ENCODE measurements at regions not wholly inside any gene's neighbourhood (a gene's known extent, or its start where the extent isn't known, plus 50 kb on each side); places are given as distances from the start of the nearest gene placed in this dataset.
A peak's percentile ranks its signal among the peaks of the same experiment; 100 is the strongest.

DNA sequence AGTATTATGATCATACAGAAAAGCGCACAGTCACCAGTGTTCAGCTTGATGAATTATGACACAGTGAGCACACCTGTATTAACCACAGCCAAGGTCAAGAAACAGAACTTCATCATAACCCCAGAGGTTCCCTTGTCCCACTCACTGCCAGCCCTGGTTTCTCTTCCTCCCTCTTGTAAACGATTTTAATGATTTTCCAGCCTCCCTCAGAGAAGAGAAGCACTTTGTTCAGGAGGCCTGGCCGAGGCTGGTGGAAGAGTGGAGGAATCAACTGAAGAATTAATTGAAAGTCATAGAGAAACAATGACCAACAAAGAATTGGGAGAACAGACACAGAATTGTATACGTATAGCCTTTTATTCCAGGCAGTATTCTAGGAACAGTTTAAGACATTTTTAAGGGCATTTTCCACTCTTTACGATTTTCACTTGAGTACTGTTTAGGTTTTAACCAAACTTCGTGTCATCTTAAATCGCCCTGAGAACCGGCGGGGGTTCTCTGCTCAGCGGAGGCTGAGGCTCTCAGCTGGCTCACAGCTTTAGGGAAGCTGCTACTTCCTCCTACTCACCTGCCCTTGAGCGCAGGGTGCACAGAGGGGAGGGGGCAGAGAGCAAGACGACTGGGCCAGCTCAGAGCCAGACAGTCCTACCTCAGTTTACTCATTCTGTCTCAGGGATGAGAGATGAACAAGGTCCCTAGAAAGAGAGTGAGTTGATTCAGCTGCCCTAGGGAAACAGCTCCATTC is 108.6 kb downstream of the AKAP11 start (continued):
- TF ChIP-seq IKZF1 (conservative IDR thresholded peaks at IDR 0.05) (peak; percentile 80), ZNF384 (IDR thresholded peaks at IDR 0.05; ENCODE audit: borderline replicate concordance, low read depth, low read length) (no peak), RAD51 (IDR thresholded peaks at IDR 0.05) (no peak), ZNF622 (IDR thresholded peaks at IDR 0.05) (no peak), POLR2AphosphoS2 (IDR thresholded peaks at IDR 0.05; ENCODE audit: low read depth, low read length) (no peak), CREM (IDR thresholded peaks at IDR 0.05; ENCODE audit: low read depth) (peak; percentile 82; the same call in 1 of the 2 replicates), ZNF207 (IDR thresholded peaks at IDR 0.05; ENCODE audit: borderline replicate concordance) (no peak), BCL11A (IDR thresholded peaks at IDR 0.05; ENCODE audit: low read depth, low read length) (peak; percentile 83), CBFB (IDR thresholded peaks at IDR 0.05; ENCODE audit: low read depth) (peak; percentile 92), CHD2 (IDR thresholded peaks at IDR 0.05; ENCODE audit: borderline replicate concordance, low read depth, low read length) (0 out of 2 replicates have a peak, but pooled peaks have one; percentile 48)
- TF ChIP-seq, protein P1, sequence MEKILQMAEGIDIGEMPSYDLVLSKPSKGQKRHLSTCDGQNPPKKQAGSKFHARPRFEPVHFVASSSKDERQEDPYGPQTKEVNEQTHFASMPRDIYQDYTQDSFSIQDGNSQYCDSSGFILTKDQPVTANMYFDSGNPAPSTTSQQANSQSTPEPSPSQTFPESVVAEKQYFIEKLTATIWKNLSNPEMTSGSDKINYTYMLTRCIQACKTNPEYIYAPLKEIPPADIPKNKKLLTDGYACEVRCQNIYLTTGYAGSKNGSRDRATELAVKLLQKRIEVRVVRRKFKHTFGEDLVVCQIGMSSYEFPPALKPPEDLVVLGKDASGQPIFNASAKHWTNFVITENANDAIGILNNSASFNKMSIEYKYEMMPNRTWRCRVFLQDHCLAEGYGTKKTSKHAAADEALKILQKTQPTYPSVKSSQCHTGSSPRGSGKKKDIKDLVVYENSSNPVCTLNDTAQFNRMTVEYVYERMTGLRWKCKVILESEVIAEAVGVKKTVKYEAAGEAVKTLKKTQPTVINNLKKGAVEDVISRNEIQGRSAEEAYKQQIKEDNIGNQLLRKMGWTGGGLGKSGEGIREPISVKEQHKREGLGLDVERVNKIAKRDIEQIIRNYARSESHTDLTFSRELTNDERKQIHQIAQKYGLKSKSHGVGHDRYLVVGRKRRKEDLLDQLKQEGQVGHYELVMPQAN (conservative IDR thresholded peaks at IDR 0.05), result peak; percentile 22; the same call in 1 of the 2 replicates
- TF ChIP-seq, protein P2, sequence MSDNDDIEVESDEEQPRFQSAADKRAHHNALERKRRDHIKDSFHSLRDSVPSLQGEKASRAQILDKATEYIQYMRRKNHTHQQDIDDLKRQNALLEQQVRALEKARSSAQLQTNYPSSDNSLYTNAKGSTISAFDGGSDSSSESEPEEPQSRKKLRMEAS (IDR thresholded peaks at IDR 0.05; ENCODE audit: low read depth, low read length), result no peak
- TF ChIP-seq, protein P3, sequence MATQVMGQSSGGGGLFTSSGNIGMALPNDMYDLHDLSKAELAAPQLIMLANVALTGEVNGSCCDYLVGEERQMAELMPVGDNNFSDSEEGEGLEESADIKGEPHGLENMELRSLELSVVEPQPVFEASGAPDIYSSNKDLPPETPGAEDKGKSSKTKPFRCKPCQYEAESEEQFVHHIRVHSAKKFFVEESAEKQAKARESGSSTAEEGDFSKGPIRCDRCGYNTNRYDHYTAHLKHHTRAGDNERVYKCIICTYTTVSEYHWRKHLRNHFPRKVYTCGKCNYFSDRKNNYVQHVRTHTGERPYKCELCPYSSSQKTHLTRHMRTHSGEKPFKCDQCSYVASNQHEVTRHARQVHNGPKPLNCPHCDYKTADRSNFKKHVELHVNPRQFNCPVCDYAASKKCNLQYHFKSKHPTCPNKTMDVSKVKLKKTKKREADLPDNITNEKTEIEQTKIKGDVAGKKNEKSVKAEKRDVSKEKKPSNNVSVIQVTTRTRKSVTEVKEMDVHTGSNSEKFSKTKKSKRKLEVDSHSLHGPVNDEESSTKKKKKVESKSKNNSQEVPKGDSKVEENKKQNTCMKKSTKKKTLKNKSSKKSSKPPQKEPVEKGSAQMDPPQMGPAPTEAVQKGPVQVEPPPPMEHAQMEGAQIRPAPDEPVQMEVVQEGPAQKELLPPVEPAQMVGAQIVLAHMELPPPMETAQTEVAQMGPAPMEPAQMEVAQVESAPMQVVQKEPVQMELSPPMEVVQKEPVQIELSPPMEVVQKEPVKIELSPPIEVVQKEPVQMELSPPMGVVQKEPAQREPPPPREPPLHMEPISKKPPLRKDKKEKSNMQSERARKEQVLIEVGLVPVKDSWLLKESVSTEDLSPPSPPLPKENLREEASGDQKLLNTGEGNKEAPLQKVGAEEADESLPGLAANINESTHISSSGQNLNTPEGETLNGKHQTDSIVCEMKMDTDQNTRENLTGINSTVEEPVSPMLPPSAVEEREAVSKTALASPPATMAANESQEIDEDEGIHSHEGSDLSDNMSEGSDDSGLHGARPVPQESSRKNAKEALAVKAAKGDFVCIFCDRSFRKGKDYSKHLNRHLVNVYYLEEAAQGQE (IDR thresholded peaks at IDR 0.05; ENCODE audit: low read depth, low read length), result no peak
- TF ChIP-seq, protein P4, sequence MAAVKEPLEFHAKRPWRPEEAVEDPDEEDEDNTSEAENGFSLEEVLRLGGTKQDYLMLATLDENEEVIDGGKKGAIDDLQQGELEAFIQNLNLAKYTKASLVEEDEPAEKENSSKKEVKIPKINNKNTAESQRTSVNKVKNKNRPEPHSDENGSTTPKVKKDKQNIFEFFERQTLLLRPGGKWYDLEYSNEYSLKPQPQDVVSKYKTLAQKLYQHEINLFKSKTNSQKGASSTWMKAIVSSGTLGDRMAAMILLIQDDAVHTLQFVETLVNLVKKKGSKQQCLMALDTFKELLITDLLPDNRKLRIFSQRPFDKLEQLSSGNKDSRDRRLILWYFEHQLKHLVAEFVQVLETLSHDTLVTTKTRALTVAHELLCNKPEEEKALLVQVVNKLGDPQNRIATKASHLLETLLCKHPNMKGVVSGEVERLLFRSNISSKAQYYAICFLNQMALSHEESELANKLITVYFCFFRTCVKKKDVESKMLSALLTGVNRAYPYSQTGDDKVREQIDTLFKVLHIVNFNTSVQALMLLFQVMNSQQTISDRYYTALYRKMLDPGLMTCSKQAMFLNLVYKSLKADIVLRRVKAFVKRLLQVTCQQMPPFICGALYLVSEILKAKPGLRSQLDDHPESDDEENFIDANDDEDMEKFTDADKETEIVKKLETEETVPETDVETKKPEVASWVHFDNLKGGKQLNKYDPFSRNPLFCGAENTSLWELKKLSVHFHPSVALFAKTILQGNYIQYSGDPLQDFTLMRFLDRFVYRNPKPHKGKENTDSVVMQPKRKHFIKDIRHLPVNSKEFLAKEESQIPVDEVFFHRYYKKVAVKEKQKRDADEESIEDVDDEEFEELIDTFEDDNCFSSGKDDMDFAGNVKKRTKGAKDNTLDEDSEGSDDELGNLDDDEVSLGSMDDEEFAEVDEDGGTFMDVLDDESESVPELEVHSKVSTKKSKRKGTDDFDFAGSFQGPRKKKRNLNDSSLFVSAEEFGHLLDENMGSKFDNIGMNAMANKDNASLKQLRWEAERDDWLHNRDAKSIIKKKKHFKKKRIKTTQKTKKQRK (IDR thresholded peaks at IDR 0.05; ENCODE audit: low read depth, low read length), result no peak
- TF ChIP-seq, protein P5, sequence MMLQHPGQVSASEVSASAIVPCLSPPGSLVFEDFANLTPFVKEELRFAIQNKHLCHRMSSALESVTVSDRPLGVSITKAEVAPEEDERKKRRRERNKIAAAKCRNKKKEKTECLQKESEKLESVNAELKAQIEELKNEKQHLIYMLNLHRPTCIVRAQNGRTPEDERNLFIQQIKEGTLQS (IDR thresholded peaks at IDR 0.05; ENCODE audit: borderline replicate concordance, extremely low read depth, low read depth, low read length), result no peak
- TF ChIP-seq, protein P6, sequence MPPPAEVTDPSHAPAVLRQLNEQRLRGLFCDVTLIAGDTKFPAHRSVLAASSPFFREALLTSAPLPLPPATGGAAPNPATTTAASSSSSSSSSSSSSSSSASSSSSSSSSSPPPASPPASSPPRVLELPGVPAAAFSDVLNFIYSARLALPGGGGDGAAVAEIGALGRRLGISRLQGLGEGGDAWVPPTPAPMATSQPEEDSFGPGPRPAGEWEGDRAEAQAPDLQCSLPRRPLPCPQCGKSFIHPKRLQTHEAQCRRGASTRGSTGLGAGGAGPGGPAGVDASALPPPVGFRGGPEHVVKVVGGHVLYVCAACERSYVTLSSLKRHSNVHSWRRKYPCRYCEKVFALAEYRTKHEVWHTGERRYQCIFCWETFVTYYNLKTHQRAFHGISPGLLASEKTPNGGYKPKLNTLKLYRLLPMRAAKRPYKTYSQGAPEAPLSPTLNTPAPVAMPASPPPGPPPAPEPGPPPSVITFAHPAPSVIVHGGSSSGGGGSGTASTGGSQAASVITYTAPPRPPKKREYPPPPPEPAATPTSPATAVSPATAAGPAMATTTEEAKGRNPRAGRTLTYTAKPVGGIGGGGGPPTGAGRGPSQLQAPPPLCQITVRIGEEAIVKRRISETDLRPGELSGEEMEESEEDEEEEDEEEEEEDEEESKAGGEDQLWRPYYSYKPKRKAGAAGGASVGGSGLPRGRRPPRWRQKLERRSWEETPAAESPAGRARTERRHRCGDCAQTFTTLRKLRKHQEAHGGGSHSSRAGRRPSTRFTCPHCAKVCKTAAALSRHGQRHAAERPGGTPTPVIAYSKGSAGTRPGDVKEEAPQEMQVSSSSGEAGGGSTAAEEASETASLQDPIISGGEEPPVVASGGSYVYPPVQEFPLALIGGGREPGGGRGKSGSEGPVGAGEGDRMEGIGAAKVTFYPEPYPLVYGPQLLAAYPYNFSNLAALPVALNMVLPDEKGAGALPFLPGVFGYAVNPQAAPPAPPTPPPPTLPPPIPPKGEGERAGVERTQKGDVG (CRISPR knock-in tag; IDR thresholded peaks at IDR 0.05), result no peak
